ENCODE measurements at regions not wholly inside any gene's neighbourhood (a gene's known extent, or its start where the extent isn't known, plus 50 kb on each side); places are given as distances from the start of the nearest gene placed in this dataset.

DNA sequence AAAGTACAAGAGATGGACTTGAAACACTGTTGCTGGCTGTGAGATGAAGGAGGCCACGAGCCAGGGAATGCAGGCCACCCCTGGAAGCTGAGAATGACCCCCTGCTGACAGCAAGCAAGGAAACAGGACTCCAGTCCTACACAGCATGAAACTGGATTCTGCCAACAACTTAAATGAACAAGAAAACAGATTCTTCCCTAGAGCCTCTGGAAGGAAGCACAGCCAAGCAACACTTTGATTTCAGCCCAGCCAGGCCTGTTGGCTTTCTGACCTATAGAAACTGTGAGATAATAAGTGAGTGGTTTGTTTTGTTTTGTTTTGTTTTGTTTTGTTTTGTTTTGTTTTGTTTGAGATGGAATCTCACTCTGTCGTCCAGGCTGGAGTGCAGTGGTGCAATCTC, 105.3 kb upstream of the CACNA1A start:
- TF ChIP-seq, protein P1, sequence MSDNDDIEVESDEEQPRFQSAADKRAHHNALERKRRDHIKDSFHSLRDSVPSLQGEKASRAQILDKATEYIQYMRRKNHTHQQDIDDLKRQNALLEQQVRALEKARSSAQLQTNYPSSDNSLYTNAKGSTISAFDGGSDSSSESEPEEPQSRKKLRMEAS (IDR thresholded peaks at IDR 0.05; ENCODE audit: insufficient read depth, insufficient read length): no peak
- TF ChIP-seq FOS (IDR thresholded peaks at IDR 0.05; ENCODE audit: borderline replicate concordance, insufficient read depth, low read length): no peak
- no peak for TF ChIP-seq POLR2A (IDR thresholded peaks at IDR 0.05; ENCODE audit: low read depth, low read length)
- no peak for TF ChIP-seq EZH2 (IDR thresholded peaks at IDR 0.05; ENCODE audit: borderline replicate concordance, low read depth, low read length, severe bottlenecking)
- TF ChIP-seq MYC (IDR thresholded peaks at IDR 0.05; ENCODE audit: low read depth, low read length): no peak
- no peak for TF ChIP-seq CTCF (IDR thresholded peaks at IDR 0.05; ENCODE audit: extremely low read depth in 1 of 2, insufficient read depth in 1 of 2, low read depth in 1 of 2, low read length in 2 of 2)
- no peak for TF ChIP-seq POLR2AphosphoS5 (IDR thresholded peaks at IDR 0.05; ENCODE audit: insufficient read depth, low read depth, low read length)
- no peak for TF ChIP-seq JUN (IDR thresholded peaks at IDR 0.05; ENCODE audit: borderline replicate concordance, insufficient read depth, insufficient read length, low read depth)
- no peak for TF ChIP-seq GATA2 (IDR thresholded peaks at IDR 0.05; ENCODE audit: insufficient read depth, insufficient read length, low read depth, low read length)
- H3K4me3 ChIP-seq (replicated peaks in 1 of 3; ENCODE audit: insufficient read depth in 1 of 3, low read depth in 1 of 3, low read length in 3 of 3): no peak overlapping the region
- intact Hi-C loops (cut with micrococcal nuclease): no loop called here
- H3K4me1 ChIP-seq (ENCODE audit: control insufficient read depth, extremely low read depth, insufficient read depth, low read length): no peaks in the 10 kb centered on the region
- H3K9ac ChIP-seq (replicated peaks; ENCODE audit: extremely low read depth, insufficient read depth, low read length): no peak overlapping the region
- no TSS peak for BruUV-seq (replicated peaks)
- no peaks in the 10 kb centered on the region for H3K79me2 ChIP-seq (ENCODE audit: control insufficient read depth, insufficient read depth, low read length)
- POLR2A ChIA-PET: no interaction called here
- no peaks in the 10 kb centered on the region for H4K20me1 ChIP-seq (replicated peaks; ENCODE audit: control insufficient read depth, extremely low read depth, insufficient read depth, low read length)
- no peaks in the 10 kb centered on the region for H3K27me3 ChIP-seq (ENCODE audit: control insufficient read depth in 2 of 2, insufficient read depth in 2 of 2, low read length in 2 of 2)
- dilution Hi-C loops (cut with MboI; ENCODE audit: extremely low pct_ligation_motif_present, low sequenced_read_pairs): no loop called here
- H2AFZ ChIP-seq (ENCODE audit: low read depth, low read length): no peak overlapping the region
- no peaks in the 10 kb centered on the region for H3K36me3 ChIP-seq (ENCODE audit: control insufficient read depth in 2 of 2, extremely low read depth in 1 of 2, insufficient read depth in 2 of 2, low read length in 2 of 2)
- CTCF ChIA-PET: interaction anchor here (1.3 to 2.1 kb wide), 3 partner anchors 14 to 110 kb away, joined by 4 to 10 read pairs (median 7); no protein-coding TSS in a partner anchor
- no peaks in the 10 kb centered on the region for H3K9me3 ChIP-seq (replicated peaks; ENCODE audit: control insufficient read depth, insufficient read depth, low read length)
- FAIRE-seq: no peak
- no peak overlapping the region for H3K27ac ChIP-seq (ENCODE audit: insufficient read depth, low read depth, low read length)
- no peaks in the 10 kb centered on the region for H3K9me1 ChIP-seq (replicated peaks; ENCODE audit: control insufficient read depth, extremely low read depth, insufficient read depth, low read length)
- DNase-seq (ENCODE audit: low read depth, low spot score): no peak
- H3K4me2 ChIP-seq (ENCODE audit: insufficient read depth, low read length): no peak overlapping the region
